Stimulated activated CD4-positive, alpha-beta T cell treated with anti-CD3 and anti-CD28 coated beads, Interleukin-1b, Interleukin-23, amount 100 ng/mL, for 24 hours (primary cell): ENCODE measurements at regions not wholly inside any gene's neighbourhood (a gene's known extent, or its start where the extent isn't known, plus 50 kb on each side); places are given as distances from the start of the nearest gene placed in this dataset.
"Not testable (repeated sequence)": the region's sequence is repeated elsewhere in the genome, so short reads cannot be mapped to it uniquely, and the experiment has no call there.

ENCODE experiments used
- DNase-seq, 4 experiments: peaks; one replicate each; pipeline ENCODE4 v3.0.0-alpha.2; 2020; ENCODE audit warnings: low read depth in 4 of 4, low spot score in 1 of 4

DNA sequence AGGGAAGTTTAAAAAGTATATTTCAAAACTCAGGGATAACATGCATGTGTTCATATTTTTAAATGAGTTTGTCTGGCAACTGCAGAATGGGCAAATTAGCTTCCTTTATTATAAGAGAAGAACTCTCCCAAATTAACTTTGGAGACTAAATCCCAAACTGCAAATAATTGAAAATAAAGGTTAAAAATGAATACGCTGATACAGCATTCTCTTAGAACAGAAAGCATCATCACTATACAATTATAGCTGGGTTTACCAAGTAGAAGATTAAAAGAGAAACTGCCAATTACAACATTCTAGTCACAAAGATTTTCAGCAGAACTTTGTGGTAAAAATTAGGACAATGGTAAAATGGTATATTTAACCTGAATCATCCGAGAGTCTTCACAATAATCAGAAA is 73.3 kb downstream of the OLFM4 start:
- no peak for DNase-seq

DNA sequence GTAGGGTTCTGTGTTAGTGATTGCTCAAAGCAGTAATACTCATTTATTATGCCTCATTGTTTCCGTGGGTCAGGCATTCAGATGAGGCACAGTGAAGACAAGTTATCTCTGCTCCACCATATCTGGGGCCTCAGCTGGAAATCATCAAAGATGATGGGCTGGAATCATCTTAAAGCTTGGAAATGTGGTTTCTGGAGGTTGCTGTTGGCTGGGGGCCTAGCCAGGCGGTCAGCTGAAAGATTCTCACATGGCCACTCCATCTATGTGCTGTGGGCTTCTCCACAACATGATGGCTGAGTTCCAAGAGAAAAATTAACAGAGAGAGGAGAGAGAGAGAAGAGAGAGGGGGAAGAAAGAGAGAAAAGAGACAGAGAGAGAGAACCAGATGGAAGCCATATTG is 75.5 kb downstream of the OLFM4 start:
- DNase-seq: no peak

DNA sequence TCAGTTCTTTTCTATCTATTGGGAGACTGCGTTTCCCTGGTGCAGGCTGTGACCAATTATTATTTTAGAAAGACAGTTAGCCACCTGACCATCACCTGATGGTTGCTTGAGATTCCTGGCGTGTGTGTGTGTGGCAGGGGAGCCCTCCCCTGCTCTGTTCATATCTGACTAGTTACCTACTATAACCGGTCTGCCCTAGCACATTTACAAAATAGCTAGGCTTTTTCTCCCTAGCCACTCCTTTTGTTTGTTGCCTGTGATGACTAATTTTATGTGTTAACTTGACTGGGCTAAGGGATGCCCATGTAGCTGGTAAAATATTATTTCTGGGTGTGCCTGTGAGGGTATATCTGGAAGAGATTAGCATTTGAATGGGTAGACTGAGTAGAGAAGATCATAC is 76.9 kb downstream of the OLFM4 start:
- no peak for DNase-seq

DNA sequence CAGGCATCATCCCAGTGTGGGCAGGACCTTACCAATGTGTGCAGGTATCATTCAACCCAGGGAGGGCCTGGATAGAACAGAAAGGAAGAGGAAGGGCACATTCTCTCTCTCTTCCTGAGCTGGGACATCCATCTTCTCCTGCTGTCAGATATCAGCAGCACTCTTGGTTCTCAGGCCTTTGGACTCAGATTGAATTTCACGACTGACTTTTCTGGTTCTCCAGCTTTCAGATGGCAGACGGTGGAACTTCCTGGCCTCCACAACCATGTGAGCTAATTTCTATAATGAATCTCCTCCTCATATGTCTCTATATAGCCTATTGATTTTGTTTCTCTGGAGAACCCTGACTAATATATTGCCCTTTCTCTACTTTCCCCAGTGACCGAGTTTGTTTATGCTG is 77.3 kb downstream of the OLFM4 start:
- no peak for DNase-seq

DNA sequence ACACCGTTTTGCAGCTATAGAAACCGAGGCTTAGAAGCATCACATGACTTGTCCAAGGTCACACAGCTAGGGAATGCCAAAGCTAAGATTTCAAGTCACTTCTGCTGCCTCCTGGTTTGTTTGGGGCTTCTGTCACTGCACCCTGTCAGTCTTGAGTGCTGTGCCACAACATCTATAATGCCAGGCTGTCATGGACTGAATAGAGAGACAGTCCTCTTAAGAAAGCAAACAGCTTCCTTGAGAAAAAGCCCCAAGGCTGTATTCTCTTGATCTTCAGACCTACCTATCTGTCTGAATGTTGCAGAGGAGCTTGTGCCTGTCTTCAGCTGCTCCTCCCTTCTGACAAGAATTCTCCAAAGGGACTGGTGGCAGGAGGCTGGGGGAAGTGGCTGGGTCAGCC is 81.6 kb downstream of the OLFM4 start:
- no peak for DNase-seq

DNA sequence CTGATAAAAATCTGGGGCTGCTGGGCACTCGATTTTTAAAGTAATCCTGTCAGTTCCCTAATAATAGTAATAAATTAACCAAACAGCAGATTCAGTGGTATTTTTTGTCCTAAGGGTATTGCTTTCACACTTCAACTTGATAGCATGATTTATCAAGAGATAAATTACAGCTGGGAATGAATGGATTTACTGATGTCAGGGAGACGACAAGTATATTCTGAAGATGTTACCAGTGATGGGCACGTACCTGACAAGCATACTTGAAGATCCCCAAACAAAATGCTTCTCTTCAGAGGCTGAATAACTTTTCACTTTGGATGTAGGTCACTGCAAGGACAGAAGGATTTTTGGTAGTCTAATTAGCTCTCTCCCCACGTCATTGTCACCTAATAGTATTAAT is 82.0 kb downstream of the OLFM4 start:
- no peak for DNase-seq

DNA sequence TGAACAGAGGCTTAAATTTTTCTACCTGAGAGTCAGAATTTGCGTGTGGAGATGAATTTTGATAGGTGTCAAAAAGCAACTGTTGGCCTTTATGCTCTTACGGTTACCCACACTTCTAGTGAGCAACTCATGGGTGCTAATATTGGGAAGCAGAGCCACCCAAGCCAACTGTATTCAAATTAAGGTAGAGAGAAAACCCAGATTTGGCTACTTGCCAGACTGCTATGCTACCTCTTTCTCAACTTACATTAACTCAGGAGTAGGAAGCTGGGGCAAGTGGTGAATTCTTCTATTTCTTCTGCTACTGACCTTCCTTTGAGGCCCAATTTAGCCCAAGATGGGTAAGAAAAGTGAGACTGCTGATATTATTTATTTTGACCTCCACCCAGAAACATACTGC is 83.9 kb downstream of the OLFM4 start:
- DNase-seq: no peak

DNA sequence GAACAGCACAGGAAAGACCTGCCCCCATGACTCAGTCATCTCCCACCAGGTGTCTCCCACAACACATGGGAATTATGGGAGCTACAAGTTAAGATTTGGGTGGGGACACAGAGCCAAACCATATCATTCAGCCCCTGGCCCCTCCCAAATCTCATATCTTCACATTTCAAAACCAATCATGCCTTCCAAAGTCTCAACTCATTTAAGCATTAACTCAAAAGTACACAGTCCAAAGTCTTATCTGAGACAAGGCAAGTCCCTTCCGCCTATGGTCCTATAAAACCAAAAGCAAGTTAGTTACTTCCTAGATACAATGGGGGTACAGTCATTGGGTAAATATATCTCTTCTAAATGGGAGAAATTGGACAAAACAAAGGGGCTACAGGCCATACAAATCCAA is 88.4 kb downstream of the OLFM4 start:
- DNase-seq: not testable (repeated sequence)

DNA sequence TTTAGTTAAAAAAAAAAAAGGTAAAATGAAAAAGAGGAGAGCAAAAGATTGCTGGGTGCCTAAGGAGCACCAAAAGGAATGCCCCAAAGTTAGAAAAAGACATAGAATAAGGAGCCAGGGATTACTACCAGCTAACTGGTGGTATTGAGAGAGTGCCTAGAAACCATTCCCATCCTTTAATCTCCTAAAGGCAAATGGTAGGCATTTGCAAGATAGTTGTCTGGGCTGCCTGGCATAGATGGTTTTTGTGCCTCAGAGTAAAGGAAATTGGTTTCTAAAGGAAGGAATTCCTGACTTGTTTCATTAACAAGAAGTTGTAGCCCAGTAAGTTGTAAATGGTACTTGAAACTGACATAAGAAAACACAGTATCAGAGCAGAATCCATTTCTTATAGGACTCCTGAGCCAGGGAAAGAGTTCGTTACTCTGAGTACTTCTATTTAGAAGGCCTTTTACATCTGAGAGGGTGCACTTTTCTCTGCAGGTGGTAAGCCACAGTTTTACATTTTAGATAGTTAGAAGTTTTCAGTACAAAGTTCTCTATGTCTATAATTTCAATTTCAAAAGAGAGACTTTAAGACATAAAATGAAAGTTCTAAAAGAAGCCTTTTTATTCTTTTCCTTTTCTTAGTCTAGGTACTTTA is 92.6 kb downstream of the OLFM4 start:
- no peak for DNase-seq

DNA sequence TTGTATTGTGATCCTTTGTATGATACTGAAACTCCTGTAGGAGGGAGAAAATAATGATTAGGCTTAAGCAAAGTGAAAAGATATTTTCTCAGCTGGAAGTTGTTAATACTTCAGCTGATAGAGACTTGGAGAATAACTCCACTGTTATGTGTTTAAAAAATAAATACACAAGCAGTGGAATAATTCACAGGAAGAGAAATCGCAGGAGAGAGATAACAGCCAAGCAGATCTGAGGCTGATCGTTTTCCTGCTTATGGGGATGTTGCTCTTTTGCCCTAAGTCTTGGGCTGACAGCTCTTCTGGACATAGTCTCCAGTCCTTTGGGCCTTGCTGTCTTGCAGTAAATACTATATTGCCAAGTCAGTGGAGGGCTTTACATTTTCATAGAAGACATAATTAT is 93.3 kb downstream of the OLFM4 start:
- DNase-seq: no peak

DNA sequence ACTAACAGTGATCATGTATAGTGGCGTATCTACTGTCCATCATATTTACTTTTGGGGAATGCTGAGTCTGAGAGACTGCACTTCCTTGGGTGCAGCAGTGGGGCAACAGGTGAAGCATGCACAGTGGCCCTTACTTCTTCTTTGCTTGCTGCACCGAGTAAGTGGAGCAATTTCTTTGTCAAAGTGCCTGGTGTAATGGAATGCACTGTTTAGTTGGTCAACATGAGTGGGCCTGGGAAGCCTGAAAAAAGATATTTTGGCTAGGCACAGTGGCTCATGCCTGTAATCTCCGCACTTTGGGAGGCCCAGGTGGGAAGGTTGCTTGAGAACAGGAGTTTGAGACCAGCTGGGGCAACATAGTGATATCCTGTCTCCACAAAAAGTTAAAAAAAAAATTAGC is 94.9 kb downstream of the OLFM4 start:
- DNase-seq: no peak

DNA sequence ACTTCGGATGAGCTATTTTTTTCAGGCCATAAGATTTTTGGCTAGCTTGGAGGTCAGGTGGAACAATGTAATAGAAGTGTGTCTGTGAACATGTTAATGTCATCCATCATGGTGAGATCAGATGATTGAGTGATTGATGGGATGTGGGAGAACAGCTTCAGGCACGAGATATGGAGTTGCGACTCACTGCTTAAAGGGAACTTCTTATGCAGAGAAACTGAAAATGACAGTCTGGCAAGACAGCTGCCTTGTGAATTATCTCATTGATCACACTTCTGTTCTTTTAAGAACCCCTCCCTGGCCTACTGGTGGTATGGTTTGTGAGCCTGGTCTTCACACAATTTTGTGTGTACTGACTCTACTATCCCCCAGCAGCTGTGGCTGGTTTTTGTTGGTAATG is 96.0 kb downstream of the OLFM4 start:
- DNase-seq: no peak

DNA sequence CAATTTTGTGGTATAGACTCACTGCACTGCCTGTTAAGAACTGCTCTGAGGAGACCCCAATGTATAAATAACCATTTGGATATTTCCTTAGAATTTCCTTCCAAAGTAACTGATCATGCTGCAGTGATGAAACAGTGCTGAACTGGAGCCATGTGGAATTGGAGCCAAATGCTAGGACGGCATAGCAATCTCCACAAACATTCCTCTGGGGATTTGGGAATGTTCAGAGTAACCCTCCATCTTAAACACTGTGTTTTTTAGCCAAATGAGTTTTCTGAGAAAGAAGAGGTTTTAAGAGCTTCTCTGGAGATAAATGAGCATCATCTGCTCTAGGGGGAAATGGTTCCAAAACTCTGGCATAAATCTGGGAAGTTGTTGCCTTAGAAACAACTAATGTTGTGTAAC is 98.2 kb downstream of the OLFM4 start:
- DNase-seq: no peak

DNA sequence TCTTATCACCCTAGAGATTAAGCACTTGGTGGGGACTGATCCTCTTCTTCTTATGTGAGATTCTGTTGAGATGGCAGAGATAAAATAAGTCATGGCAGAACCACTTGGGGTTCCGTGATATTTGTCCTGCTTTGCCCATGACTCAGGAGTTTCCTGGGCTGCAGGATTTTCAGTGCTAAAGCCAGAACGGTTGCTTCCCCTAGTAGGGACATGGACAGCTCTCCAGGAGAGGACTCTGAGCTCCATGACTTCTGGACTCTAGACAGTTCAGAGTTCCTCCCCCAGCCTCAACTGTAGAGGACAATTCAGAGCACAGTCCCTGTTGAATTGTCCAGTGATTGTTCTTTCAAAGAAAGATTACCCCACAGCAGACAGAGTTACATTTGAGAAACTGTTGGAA is 98.8 kb downstream of the OLFM4 start:
- no peak for DNase-seq

DNA sequence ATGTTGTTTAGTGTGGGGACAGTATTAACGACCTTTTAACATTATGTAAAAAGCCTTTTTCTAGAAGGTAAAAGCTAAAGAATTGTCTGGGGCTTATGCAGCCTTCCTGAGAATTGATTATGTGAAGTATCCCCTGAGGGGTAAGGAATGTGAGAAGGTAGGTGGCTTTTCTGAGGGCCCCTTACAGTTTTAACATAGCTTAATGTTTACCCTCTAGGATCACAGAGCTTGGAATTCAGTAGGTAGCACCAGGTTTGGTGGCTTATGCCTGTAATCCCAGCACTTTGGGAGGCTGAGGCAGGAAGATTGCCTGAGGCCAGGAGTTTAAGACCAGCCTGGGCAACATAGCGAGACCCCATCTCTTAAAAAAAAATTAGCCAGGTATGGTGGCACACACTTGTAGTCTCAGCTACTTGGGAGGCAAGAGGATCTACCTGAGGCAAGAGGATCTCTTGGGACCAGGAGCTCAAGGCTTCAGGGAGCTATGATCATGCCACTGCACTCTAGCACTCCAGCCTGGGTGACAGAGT is 101.3 kb downstream of the OLFM4 start:
- DNase-seq: no peak

DNA sequence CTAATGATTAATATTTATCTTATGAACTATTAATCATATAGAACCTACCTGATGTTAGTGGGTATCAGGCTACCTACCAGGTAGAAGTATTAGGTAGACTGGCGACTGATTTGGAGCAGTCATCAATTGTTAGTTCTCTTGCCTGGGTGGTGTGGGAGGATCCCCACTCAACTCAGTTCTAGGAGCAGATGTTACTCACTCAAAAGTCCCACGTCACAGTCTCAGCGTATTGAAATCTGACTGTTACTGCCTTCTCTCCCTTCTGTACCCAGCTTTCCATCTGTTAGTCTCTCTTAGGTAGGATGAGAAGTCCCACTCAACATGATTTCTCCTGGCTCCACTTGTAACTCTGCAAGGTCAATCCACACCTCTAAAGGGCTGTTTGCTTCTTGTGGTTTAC is 102.7 kb downstream of the OLFM4 start:
- no peak for DNase-seq

DNA sequence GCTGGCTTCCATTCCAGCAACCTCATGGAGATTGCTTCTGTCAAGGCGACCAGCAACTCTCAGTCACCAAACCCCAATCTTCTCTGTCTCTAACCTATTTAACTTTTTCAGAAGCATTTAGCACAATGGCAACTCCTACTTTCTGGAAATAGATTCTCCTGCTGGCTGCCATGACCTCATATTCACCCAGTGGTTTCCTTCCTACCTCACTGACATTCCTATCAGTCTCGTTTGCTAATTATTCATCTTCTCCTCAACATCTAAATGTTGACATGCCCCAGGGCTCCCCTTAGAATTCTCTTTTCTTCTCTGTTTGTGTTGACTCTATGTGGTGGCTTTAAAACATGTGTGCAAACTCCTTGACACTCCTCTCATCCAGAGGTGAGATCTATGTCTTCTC is 106.7 kb downstream of the OLFM4 start:
- DNase-seq: no peak

DNA sequence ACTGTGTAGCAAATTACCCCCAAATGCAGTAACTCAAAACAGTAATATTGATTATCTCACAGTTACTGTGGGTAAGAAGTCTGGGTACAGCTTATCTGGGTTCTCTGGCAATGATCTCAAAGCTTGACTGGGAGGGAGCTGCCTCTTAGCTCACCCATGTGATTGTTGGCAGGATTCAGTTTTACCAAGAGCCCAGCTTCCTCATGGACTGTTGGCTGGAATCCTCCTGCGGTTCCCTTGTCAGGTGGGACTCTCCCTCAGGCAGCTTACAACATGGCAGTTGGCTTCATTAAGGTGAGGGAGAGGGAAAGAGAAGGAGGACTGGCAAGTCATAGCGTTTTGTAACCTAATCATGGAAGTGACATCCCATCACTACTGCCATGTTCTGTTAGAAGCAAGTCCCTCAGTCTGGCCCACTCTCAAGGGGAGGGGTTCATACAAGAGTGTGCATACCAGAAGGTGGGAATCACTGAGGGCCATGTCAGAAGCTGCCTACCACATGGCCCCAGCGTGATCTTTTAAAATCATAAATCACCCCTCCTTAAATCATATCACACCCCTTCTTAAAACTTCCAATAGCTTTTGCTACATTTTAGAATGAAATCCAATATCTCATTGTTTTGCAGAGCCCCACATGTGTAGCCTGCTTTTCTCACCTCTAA is 108.1 kb downstream of the OLFM4 start:
- no peak for DNase-seq

DNA sequence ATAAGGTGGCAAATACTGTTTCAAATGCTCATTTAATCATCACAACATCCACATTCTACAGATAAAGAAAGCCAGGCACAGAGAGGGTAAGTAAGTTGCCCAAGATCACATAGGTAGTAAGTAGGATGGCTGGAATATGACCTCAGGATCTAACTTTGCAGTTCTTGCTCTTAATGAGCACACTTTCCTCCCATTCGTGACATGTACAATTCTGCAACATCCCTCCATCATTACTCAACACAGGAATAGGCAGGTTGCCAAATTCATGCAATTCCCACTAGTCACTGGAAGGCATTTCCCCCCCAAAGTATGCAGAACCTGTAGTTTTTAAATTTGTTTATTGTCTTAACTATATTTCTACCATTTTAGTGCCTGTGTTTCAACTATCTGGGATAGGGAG is 109.2 kb downstream of the OLFM4 start:
- DNase-seq: no peak

DNA sequence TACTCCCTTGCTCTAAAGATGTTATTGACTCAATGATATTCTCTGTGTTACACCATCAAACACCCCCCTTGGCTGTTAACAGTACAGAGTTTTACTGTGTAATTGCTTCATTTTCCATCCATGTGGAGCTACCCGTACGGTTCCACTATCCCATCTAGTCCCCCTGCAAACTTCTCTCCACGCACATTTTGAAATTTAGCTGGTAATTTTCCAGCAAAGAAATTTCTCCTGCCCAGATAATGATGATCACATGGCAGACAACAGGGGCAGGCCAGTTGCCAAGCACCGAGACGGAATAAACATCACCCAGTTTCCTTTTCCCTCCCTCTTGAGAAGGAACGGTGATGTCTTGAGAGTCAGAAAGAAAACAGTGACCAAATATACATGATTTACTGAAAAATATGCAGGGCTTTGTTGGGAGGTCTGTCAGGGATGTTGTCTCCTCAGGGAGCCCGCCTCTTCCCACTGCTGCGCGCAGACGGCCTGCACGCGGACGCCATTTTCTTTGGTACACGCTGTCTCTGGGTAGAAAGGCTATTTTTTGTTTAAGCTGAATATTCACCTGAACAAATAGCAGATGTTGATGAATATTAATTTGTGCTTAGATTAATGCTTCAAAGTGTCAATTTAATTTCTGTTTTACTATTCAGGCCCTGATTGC is 109.9 kb downstream of the OLFM4 start:
- no peak for DNase-seq

DNA sequence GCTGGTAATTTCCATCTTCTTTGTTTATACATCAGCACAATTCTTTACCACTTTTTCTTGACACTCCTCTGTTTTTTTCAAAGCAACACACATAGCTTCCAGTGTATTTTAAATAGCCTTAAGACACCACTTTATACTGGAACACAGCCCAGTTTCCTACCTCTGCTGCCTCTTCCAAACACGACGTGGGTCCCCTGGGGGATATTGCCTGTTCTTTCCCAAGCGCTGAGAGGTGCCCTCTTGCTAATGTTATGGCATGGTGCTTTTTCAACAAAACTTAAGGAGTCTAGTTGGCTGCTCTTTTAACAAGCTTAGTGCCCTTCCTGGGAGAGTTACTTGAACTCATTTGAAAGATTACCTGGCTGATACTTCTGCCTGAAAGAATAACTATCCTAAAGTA is 112.7 kb downstream of the OLFM4 start:
- no peak for DNase-seq

DNA sequence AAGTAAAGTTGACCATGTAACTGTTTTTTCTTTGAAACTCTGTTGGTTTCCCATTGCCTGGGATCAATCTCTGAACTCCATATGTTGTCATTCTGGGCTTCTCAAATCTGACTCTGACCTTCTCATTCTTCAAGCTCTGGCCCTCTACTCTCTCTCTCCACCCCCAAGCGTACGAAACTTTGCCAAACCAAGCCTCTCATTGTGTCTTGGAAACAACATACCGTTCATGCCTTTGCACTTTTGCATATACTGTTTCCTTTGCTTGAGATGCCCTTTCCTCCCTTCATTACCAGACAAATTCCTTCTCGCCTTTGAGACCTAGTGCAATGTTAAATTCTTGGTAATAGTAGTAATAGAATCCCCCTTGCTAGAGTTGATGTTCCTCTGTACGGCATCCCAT is 113.7 kb downstream of the OLFM4 start:
- DNase-seq: no peak
